Tibial artery (tissue), 4 donors: ENCODE measurements at regions not wholly inside any gene's neighbourhood (a gene's known extent, or its start where the extent isn't known, plus 50 kb on each side); places are given as distances from the start of the nearest gene placed in this dataset.

Experiments used
- DNase-seq, 2 donors: peaks; one replicate each; pipeline ENCODE4 v3.0.0-alpha.2; 2019
- H3K27ac ChIP-seq, 2 donors: fragments of 200-600 bp; sonication (generic) in 1 of 2; 1 replicate in 1 of 2; 2 replicates in 1 of 2; pipeline ENCODE4 v1.5.1; 2018 to 2019; ENCODE audit warnings: mild to moderate bottlenecking in 1 of 2
- H3K27me3 ChIP-seq, 2 donors: fragments of 200-600 bp; sonication (generic) in 1 of 2; one replicate each; pipeline versions ENCODE4 v1.5.1 to v1.6.0; 2016 to 2019
- H3K36me3 ChIP-seq, 3 donors: fragments of 200-600 bp; sonication (generic) in 2 of 3; one replicate each; pipeline ENCODE4 v1.5.1; 2016 to 2019; ENCODE audit warnings: mild to moderate bottlenecking in 2 of 3
- H3K4me1 ChIP-seq, 4 donors: fragments of 200-600 bp; sonication (generic) in 2 of 4; 1 replicate in 3 of 4; 2 replicates in 1 of 4; pipeline ENCODE4 v1.5.1; 2016 to 2019
- H3K4me3 ChIP-seq, 2 donors: fragments of 200-600 bp; sonication (generic) in 1 of 2; 1 replicate in 1 of 2; 2 replicates in 1 of 2; pipeline ENCODE4 v1.5.1; 2018 to 2019; ENCODE audit warnings: mild to moderate bottlenecking in 2 of 2
- H3K9me3 ChIP-seq, 3 donors: fragments of 200-600 bp; sonication (generic) in 1 of 3; one replicate each; pipeline ENCODE4 v1.5.1; 2016 to 2019
- intact Hi-C: fragments of 100-400 bp; cut with DNase I; formaldehyde crosslinking; loops from one replicate; pipeline ENCODE4 v1.15.0; 2023; ENCODE audit warnings: low total_unique reads
- TF ChIP-seq, protein P1 (sequence below), 2 experiments: fragments of 200-600 bp in 1 of 2; fragments of 450-650 bp in 1 of 2; IDR thresholded peaks; one replicate each; pipeline ENCODE4 v1.5.1; 2017 to 2019; ENCODE audit warnings: antibody characterized with exemption in 2 of 2, mild to moderate bottlenecking in 1 of 2, moderate library complexity in 1 of 2

- no peak for DNase-seq
- intact Hi-C loops: no loop called here
- Histone ChIP-seq H3K27ac (no peak overlapping the region), H3K36me3 (no peaks in the 10 kb centered on the region), H3K4me1 (peaks cover 0 to 8% (median 4%) of the 10 kb centered on the region in 4 donors), H3K4me3 (no peak overlapping the region), H3K27me3 (no peaks in the 10 kb centered on the region), H3K9me3 (no peaks in the 10 kb centered on the region)
- TF ChIP-seq, protein P1, sequence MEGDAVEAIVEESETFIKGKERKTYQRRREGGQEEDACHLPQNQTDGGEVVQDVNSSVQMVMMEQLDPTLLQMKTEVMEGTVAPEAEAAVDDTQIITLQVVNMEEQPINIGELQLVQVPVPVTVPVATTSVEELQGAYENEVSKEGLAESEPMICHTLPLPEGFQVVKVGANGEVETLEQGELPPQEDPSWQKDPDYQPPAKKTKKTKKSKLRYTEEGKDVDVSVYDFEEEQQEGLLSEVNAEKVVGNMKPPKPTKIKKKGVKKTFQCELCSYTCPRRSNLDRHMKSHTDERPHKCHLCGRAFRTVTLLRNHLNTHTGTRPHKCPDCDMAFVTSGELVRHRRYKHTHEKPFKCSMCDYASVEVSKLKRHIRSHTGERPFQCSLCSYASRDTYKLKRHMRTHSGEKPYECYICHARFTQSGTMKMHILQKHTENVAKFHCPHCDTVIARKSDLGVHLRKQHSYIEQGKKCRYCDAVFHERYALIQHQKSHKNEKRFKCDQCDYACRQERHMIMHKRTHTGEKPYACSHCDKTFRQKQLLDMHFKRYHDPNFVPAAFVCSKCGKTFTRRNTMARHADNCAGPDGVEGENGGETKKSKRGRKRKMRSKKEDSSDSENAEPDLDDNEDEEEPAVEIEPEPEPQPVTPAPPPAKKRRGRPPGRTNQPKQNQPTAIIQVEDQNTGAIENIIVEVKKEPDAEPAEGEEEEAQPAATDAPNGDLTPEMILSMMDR (IDR thresholded peaks at IDR 0.05): no peak
Measured at GRCh38 chr11:91869686-91870085, 354.9 kb upstream of the FAT3 start.

DNA sequence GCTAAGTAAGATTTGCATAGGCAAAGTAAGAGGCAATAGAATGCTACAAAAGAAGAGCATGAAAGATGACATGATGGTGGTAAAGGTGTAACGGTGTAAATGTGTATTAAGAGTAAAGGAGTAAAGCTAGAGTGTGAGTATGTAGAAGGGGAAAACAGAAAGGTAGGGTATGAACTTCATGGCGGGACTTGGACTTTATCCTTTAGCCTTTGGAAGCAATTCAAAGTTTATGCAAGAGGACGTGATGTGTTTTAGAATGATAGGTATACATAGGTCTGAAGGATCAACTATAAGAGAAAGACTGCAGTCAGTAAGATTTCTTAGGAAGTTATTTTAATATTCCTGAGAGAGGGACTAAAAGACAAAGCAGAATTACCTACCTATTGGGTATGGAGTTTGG is 358.0 kb upstream of the FAT3 start:
- intact Hi-C loops: no loop called here
- no peak for DNase-seq
- Histone ChIP-seq H3K27ac (no peak overlapping the region), H3K4me1 (peaks cover 0 to 8% (median 4%) of the 10 kb centered on the region in 4 donors), H3K36me3 (no peaks in the 10 kb centered on the region), H3K9me3 (no peaks in the 10 kb centered on the region), H3K4me3 (no peak overlapping the region), H3K27me3 (no peaks in the 10 kb centered on the region)
- TF ChIP-seq, protein P1 (IDR thresholded peaks at IDR 0.05): no peak

- Histone ChIP-seq H3K4me1 (peaks cover 0 to 18% (median 3%) of the 10 kb centered on the region in 4 donors), H3K36me3 (no peaks in the 10 kb centered on the region), H3K9me3 (no peaks in the 10 kb centered on the region), H3K4me3 (no peak overlapping the region), H3K27me3 (no peaks in the 10 kb centered on the region), H3K27ac (no peak overlapping the region)
- TF ChIP-seq, protein P1 (IDR thresholded peaks at IDR 0.05): no peak
- DNase-seq: no peak
- intact Hi-C loops: no loop called here
Measured at GRCh38 chr11:91860661-91861060, 364.0 kb upstream of the FAT3 start.

GRCh38 chr11:91859666-91860065 is 365.0 kb upstream of the FAT3 start:
- TF ChIP-seq, protein P1 (IDR thresholded peaks at IDR 0.05): no peak
- no peaks in the 10 kb centered on the region for H3K9me3 ChIP-seq
- no peak overlapping the region for H3K27ac ChIP-seq
- H3K36me3 ChIP-seq: no peaks in the 10 kb centered on the region
- no peaks in the 10 kb centered on the region for H3K27me3 ChIP-seq
- no peak for DNase-seq
- H3K4me1 ChIP-seq: peaks cover 0 to 18% (median 3%) of the 10 kb centered on the region in 4 donors
- H3K4me3 ChIP-seq: no peak overlapping the region
- intact Hi-C loops: no loop called here

DNA sequence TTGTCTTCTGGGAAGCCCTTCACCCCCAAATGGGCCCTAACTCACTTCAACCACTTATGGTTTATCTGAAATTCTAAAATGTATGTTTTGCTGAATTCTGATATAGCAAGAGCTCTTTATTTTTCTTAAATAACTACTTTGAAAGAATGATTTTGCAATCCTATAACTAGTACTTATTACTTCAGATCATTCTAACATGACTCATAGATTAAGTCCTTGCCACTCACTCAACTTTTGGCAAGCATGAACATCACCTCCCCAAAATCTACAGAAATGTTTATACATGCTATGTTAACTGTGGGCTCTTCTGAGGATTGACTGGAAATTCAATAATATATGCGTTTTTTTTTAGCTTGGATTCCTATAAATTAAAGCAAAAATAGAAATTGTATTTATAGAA is 367.4 kb upstream of the FAT3 start:
- TF ChIP-seq, protein P1 (IDR thresholded peaks at IDR 0.05): no peak
- no peak for DNase-seq
- Histone ChIP-seq H3K27me3 (no peaks in the 10 kb centered on the region), H3K27ac (peak overlapping the region; percentile 19 to 31), H3K4me1 (peaks cover 0 to 18% (median 3%) of the 10 kb centered on the region in 4 donors), H3K36me3 (no peaks in the 10 kb centered on the region), H3K9me3 (no peaks in the 10 kb centered on the region), H3K4me3 (no peak overlapping the region)
- intact Hi-C loops: no loop called here

GRCh38 chr11:91854780-91855179 is 369.8 kb upstream of the FAT3 start:
- TF ChIP-seq, protein P1 (IDR thresholded peaks at IDR 0.05): no peak
- H3K27ac ChIP-seq: no peak overlapping the region
- intact Hi-C loops: no loop called here
- H3K4me1 ChIP-seq: peaks cover 0 to 18% (median 3%) of the 10 kb centered on the region in 4 donors
- no peaks in the 10 kb centered on the region for H3K27me3 ChIP-seq
- no peak overlapping the region for H3K4me3 ChIP-seq
- DNase-seq: no peak
- no peaks in the 10 kb centered on the region for H3K9me3 ChIP-seq
- no peaks in the 10 kb centered on the region for H3K36me3 ChIP-seq
